Common myeloid progenitor, CD34-positive (primary cell): ENCODE measurements at regions not wholly inside any gene's neighbourhood (a gene's known extent, or its start where the extent isn't known, plus 50 kb on each side); places are given as distances from the start of the nearest gene placed in this dataset.

Experiments used
- CTCF ChIA-PET: fragments of 350-600 bp; sonication (Branson Sonifier 250); formaldehyde crosslinking; loops from one replicate; lab custom pipeline; 2021; ENCODE audit warnings: antibody characterized with exemption; lab: Charles Lee
- POLR2A ChIA-PET: fragments of 350-600 bp; sonication (Branson Sonifier 250); formaldehyde crosslinking; loops from one replicate; lab custom pipeline; 2021; ENCODE audit warnings: antibody characterized with exemption; lab: Charles Lee
- DNase-seq, 3 donors: peaks; one replicate each; pipeline versions ENCODE4 v3.0.0 to v3.0.0-alpha.2; 2013
- H3K27ac ChIP-seq, 2 experiments: 1 replicate in 1 of 2; 2 replicates in 1 of 2; pipeline ENCODE4 v1.7.0; 2013; ENCODE audit warnings: inconsistent platforms in 2 of 2, low read length in 2 of 2, mild to moderate bottlenecking in 2 of 2, low read depth in 1 of 2, moderate library complexity in 1 of 2; ENCODE audit not compliant: severe bottlenecking in 2 of 2, insufficient read depth in 1 of 2, poor library complexity in 1 of 2
- H3K27me3 ChIP-seq, 5 experiments: replicated peaks in 2 of 5; 1 replicate in 3 of 5; 2 replicates in 2 of 5; pipeline versions ENCODE4 v1.6.1 to v1.7.0; 2013; ENCODE audit warnings: low read length in 4 of 5, mild to moderate bottlenecking in 2 of 5, moderate library complexity in 2 of 5, inconsistent platforms in 1 of 5; ENCODE audit not compliant: insufficient read depth in 5 of 5, control insufficient read depth in 4 of 5
- H3K36me3 ChIP-seq, 4 experiments: 1 replicate in 2 of 4; 2 replicates in 2 of 4; pipeline versions ENCODE4 v1.6.1 to v1.7.0; 2013; ENCODE audit warnings: low read length in 3 of 4, control low read depth in 1 of 4, mild to moderate bottlenecking in 1 of 4; ENCODE audit not compliant: control insufficient read depth in 4 of 4, insufficient read depth in 4 of 4
- H3K4me1 ChIP-seq, 4 experiments: 1 replicate in 3 of 4; 2 replicates in 1 of 4; pipeline versions ENCODE4 v1.6.1 to v1.7.1; 2013; ENCODE audit warnings: low read length in 3 of 4, mild to moderate bottlenecking in 3 of 4, control low read depth in 1 of 4, inconsistent platforms in 1 of 4, moderate library complexity in 1 of 4; ENCODE audit not compliant: control insufficient read depth in 4 of 4, insufficient read depth in 4 of 4; ENCODE audit errors: control extremely low read depth in 1 of 4
- H3K4me3 ChIP-seq, 7 experiments: 1 replicate in 4 of 7; 2 replicates in 3 of 7; pipeline versions ENCODE4 v1.5.1 to v1.7.0; 2013; ENCODE audit warnings: mild to moderate bottlenecking in 7 of 7, low read length in 6 of 7, moderate library complexity in 6 of 7, inconsistent platforms in 2 of 7, low read depth in 2 of 7, control low read depth in 1 of 7; ENCODE audit not compliant: insufficient read depth in 4 of 7, control insufficient read depth in 1 of 7; ENCODE audit errors: extremely low read depth in 1 of 7
- H3K9me3 ChIP-seq, 5 experiments: 1 replicate in 4 of 5; 2 replicates in 1 of 5; pipeline versions ENCODE4 v1.6.1 to v1.7.1; 2013; ENCODE audit warnings: low read length in 4 of 5, mild to moderate bottlenecking in 2 of 5, inconsistent platforms in 1 of 5, low read depth in 1 of 5, moderate library complexity in 1 of 5; ENCODE audit not compliant: control insufficient read depth in 4 of 5, insufficient read depth in 2 of 5; ENCODE audit errors: control extremely low read depth in 1 of 5
- WGBS: methylation state at CpG from one replicate; pipeline ENCODE4 v1.1.5; 2013; ENCODE audit not compliant: insufficient coverage; 5-methylcytosine and 5-hydroxymethylcytosine counted together

GRCh38 chr13:40114305-40114896, 458.9 kb downstream of the COG6 start:
- ChIA-PET CTCF (interaction anchor here (0.6 kb wide), 1 partner anchor 113 kb away, joined by 3 read pairs; no protein-coding TSS in a partner anchor), POLR2A (no interaction called here)
- DNase-seq: peak in 1 of 3 donors; percentile 19
- H3K36me3 ChIP-seq: no peaks in the 10 kb centered on the region
- H3K4me1 ChIP-seq: peaks cover 0 to 3% (median 0%) of the 10 kb centered on the region in 4 experiments
- no peaks in the 10 kb centered on the region for H3K9me3 ChIP-seq
- no peaks in the 10 kb centered on the region for H3K27me3 ChIP-seq
- H3K27ac ChIP-seq: no peak overlapping the region
- WGBS: 88% methylated on average over 4 of the region's 6 CpGs
- no peak overlapping the region for H3K4me3 ChIP-seq

- no peaks in the 10 kb centered on the region for H3K27me3 ChIP-seq
- ChIA-PET CTCF (no interaction called here), POLR2A (no interaction called here)
- no peak overlapping the region for H3K27ac ChIP-seq
- no peaks in the 10 kb centered on the region for H3K36me3 ChIP-seq
- DNase-seq: no peak
- H3K9me3 ChIP-seq: no peaks in the 10 kb centered on the region
- H3K4me3 ChIP-seq: no peak overlapping the region
- WGBS: no CpG with 5 or more reads among the region's 2 CpGs
- peaks cover 0 to 3% (median 0%) of the 10 kb centered on the region in 4 experiments for H3K4me1 ChIP-seq
Measured at GRCh38 chr13:40115426-40115825, 460.0 kb downstream of the COG6 start.

GRCh38 chr13:40116008-40116407, 460.5 kb downstream of the COG6 start:
- H3K27ac ChIP-seq: no peak overlapping the region
- ChIA-PET CTCF (no interaction called here), POLR2A (no interaction called here)
- H3K9me3 ChIP-seq: no peaks in the 10 kb centered on the region
- no peaks in the 10 kb centered on the region for H3K27me3 ChIP-seq
- H3K4me3 ChIP-seq: no peak overlapping the region
- no peaks in the 10 kb centered on the region for H3K36me3 ChIP-seq
- H3K4me1 ChIP-seq: peaks cover 0 to 3% (median 0%) of the 10 kb centered on the region in 4 experiments
- DNase-seq: peak; percentile 69 to 78 (median 76)
- 43% methylated on average over 4 of the region's 6 CpGs for WGBS

- no CpG with 5 or more reads among the region's 3 CpGs for WGBS
- CTCF ChIA-PET: no interaction called here
- Histone ChIP-seq H3K9me3 (no peaks in the 10 kb centered on the region), H3K4me1 (peaks cover 0 to 3% (median 0%) of the 10 kb centered on the region in 4 experiments), H3K36me3 (no peaks in the 10 kb centered on the region), H3K27ac (no peak overlapping the region), H3K27me3 (no peaks in the 10 kb centered on the region), H3K4me3 (no peak overlapping the region)
- POLR2A ChIA-PET: no interaction called here
- DNase-seq: no peak
Measured at GRCh38 chr13:40118337-40118736, 462.9 kb downstream of the COG6 start.

GRCh38 chr13:40119852-40120251, 464.4 kb downstream of the COG6 start:
- Histone ChIP-seq H3K4me1 (peaks cover 0 to 3% (median 0%) of the 10 kb centered on the region in 4 experiments), H3K9me3 (no peaks in the 10 kb centered on the region), H3K4me3 (no peak overlapping the region), H3K36me3 (no peaks in the 10 kb centered on the region), H3K27ac (no peak overlapping the region), H3K27me3 (no peaks in the 10 kb centered on the region)
- WGBS: no CpG with 5 or more reads among the region's 1 CpG
- no peak for DNase-seq
- ChIA-PET CTCF (interaction anchor here (1.1 kb wide), 1 partner anchor 423 kb away, joined by 3 read pairs; no protein-coding TSS in a partner anchor), POLR2A (no interaction called here)

- POLR2A ChIA-PET: no interaction called here
- no peaks in the 10 kb centered on the region for H3K27me3 ChIP-seq
- no peak overlapping the region for H3K4me3 ChIP-seq
- peaks cover 0 to 3% (median 0%) of the 10 kb centered on the region in 4 experiments for H3K4me1 ChIP-seq
- CTCF ChIA-PET: interaction anchor here (1.1 kb wide), 1 partner anchor 424 kb away, joined by 3 read pairs; no protein-coding TSS in a partner anchor
- H3K27ac ChIP-seq: no peak overlapping the region
- no peaks in the 10 kb centered on the region for H3K36me3 ChIP-seq
- no peak for DNase-seq
- H3K9me3 ChIP-seq: no peaks in the 10 kb centered on the region
- no CpG with 5 or more reads among the region's 1 CpG for WGBS
Measured at GRCh38 chr13:40120288-40120687, 464.8 kb downstream of the COG6 start.

- Histone ChIP-seq H3K27ac (no peak overlapping the region), H3K9me3 (no peaks in the 10 kb centered on the region), H3K4me1 (peaks cover 0 to 3% (median 0%) of the 10 kb centered on the region in 4 experiments), H3K36me3 (no peaks in the 10 kb centered on the region), H3K27me3 (no peaks in the 10 kb centered on the region), H3K4me3 (no peak overlapping the region)
- 100% methylated on average over 2 of the region's 4 CpGs for WGBS
- ChIA-PET POLR2A (no interaction called here), CTCF (no interaction called here)
- no peak for DNase-seq
Measured at GRCh38 chr13:40120781-40121180, 465.3 kb downstream of the COG6 start.
